GM19351 (cell line): ENCODE measurements at regions not wholly inside any gene's neighbourhood (a gene's known extent, or its start where the extent isn't known, plus 50 kb on each side); places are given as distances from the start of the nearest gene placed in this dataset.

Experiments
- ATAC-seq: cut with Tn5 transposase; IDR thresholded peaks from one replicate; pipeline ENCODE4 v1.9.1; 2021; ENCODE audit warnings: mild to moderate bottlenecking, moderate library complexity; ENCODE audit not compliant: unreplicated experiment

DNA sequence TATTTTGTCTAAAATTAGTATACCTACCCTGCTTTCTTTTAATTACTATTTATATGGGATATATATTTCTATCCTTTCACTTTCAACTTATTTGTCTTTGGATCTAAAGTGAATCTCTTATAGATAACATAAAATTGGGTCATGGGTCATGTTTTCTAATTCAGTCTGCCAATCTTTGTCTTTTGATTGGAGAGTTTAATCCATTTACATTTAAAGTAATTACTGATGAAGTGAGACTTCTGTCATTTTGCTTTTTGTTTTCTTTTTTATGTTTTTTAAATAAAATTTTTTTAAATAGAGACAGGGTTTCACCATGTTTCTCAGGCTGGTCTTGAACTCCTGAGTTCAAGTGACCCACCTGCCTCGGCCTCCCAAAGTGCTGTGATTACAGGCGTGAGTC lies 50.5 kb upstream of the PRDM1 start:
- no peak for ATAC-seq

DNA sequence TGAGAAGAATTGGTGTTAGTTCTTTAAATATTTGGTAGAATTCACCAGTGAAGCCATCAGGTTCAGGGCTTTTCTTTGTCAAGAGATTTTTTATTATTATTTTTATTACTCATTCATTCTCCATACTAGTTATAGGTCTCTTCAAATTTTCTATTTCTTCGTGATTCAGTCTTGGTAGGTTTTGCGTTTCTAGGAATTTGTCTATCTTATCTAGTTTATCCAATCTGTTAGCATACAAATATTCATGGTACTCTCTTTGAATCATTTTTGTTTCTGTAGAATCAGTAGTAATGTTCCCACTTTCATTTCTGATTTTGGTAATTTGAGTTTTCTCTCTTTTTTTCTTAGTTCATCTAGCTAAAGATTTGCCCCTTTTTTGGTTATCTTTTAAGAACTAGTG lies 52.3 kb upstream of the PRDM1 start:
- no peak for ATAC-seq

DNA sequence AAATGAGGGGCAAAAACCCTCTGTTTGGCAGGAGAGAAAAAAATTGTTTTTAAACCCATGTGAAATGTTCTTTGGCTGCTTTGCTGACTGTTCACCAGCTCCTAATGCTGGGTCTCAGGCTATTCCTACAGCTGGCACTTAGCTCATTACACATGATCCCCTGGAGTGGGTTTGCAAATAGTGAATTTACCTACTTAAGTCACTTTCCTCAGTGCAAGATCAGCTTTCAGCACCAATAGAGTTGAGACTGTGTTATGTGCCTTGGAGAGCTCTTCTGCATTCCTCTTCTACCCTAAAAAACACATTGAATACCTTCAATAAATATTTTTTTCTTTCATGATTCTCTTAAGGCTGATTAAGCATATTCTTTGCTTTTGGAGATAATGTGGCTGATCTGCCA lies 58.4 kb upstream of the PRDM1 start:
- ATAC-seq: no peak

DNA sequence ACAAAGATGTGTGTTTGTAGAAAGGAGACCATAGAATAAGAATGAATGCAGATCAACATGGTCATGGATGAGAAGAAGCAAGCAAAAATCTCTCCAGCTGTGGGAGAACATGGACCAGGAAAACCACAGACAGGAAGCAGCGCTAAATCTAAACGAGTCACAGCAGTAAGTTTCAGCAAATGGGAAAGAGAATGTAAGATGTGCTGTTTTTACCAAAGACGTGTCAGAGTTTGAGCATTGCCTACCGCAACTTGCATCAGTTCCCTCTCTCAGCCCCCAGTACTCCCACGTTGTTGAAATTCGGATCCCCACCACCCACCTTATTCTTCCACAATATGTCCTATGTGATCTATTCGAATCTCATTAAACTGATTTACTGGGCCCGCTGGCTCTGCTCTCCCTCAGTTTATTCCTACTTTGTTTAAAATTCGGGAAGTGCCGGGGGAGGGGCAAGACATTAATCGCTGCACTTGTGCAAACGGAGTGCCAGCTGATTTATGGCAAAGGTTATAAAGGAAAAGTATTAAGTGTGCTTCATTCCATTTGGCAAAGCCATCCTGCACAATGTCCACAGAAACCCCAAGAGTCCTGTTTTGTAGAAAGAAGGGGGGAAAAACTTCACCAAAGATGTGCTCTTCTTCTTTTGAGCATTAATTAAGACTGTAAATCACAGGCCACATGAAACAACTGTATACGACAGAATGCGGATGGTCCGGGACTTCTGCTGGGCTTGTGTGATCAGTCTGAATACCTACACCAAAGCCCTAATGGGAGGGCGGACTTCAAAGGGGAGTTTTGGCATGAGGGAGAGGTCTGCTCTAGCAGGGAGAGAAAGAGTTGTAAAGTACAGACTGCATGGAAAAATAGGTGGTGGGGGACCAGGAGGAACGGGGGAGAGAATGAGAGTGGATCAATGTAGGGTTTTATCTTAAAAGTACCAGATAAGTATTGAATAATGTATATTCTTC lies 59.1 kb upstream of the PRDM1 start:
- ATAC-seq: no peak

DNA sequence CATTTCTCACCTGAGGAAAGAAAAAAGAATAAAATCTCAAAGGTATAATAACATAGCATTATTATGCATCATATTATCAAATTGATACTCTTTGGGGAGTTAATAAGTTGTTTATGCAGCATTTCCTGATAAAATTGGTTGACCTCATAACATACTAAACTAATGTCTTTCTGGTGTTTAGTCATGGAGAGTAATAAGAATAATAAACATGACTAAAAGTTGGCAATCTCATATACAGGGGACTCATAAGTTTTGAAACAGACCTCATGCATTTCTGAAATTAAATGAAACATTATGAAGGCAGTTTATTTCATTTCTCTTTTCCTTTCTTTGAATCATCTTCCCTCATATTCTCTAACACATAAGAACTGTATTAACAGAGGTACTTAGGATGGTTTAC lies 60.5 kb upstream of the PRDM1 start:
- no peak for ATAC-seq

DNA sequence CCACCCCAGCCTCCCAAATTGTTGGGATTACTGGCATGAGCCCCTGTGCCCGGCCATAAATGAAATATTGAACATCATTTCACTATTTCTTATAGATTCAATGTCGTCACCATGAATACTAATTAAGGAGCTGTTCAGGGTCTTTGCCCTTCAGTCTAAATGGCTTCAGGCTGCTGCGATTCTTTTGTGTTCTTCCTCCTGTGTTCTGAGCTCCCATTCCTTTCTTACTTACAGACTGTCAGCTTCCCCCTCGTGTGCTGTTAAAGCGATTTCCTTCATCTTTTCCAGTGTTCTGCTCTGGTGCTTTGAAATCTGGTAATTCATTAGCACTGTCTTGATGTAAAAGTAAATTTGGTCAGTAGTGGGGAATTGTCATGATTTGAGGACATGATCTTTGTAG lies 63.3 kb upstream of the PRDM1 start:
- ATAC-seq: no peak

DNA sequence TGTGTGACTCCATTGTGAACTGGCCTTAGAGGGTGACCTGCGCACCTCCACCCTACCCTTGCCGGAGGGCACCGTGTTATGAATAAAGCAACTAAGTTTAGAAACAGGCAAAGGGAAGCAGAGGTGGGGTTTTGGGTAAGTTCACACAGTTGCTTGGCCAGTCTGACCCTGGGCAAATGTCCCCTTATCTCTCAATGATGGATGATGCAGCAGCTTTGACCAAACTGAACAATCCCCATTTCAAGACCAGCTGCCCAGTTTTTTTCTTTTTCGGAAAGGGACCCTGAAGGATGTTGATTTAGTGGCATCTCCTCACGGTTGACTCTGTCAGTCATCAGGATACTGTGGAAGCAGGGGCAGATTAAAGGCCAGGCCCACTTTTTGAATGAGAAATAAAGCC lies 68.7 kb upstream of the PRDM1 start:
- ATAC-seq: no peak

DNA sequence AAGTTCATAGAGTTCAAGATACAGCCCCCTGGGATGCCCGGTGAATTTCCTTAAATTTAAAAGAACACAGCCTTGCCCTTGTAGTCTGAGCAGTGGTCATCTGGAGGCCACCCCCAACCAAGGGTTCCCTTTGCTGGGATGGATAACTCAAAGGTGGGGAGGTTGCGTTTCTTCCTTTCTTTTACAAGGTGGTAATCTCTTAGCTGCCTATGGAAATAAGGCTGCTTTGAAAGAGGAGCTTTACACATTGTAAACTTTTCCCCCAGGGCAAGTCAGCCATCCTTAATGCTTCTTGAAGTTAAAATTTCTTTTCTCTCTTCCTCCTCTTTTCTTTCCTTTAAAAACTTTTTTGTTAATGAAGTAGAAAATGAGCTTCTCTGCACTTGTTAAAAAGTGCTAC lies 71.2 kb upstream of the PRDM1 start:
- no peak for ATAC-seq

DNA sequence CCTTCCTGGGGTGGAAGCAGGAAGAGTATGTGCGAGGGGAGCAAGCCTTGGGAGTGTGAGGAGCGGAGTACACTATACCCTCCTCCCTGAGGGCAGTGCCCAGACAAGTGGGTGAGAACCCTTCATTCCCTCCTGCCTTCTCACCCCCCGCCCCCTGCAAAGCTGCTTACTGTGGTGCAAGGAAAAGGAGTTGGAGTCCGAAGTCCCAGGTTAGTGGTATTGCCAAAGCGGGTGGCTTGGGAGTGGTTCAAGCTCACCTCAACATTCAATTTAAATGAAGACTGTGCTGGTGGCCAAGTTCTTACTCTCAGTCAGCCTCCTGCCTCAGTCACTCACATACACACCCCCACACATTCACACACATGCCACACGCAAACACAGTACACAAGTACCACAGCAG lies 74.7 kb upstream of the PRDM1 start:
- no peak for ATAC-seq

DNA sequence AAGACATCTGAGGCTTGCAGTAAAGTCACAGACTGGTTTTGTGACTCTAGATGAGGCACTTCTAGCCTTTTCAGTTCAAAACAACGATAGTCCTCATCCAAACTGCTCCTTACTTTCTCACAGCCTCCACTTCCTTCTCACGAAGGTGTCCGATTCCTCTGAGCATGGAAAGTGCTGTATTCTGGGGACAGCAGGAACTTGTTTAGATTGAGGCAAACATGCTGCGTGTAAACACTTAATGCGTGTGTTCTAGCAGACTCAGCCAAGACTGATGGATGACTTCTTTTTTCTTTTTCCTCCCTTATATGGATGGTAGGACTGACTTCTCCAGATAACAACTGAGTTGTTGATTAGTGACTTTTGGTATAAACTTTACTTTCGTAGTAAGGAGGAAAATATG lies 80.2 kb upstream of the PRDM1 start:
- ATAC-seq: no peak

DNA sequence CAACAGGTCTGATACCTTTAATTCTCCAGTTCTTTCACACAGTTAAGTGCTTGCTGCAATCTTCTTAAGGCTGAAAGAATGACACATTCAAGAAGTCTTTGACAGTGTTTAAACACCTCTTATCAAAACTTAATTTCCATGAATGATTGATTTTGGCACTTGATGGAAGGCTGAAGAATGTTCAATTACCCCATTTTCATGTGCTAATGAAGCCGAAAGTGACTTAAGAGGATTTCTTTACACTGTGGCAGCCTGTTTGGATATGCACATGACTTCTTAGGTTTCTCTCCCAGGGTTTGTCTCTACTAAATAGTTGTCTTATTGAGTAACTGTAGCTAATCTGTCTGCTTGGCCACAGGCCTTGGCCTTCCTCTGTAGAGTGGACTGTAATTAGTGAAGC lies 81.1 kb upstream of the PRDM1 start:
- ATAC-seq: no peak

DNA sequence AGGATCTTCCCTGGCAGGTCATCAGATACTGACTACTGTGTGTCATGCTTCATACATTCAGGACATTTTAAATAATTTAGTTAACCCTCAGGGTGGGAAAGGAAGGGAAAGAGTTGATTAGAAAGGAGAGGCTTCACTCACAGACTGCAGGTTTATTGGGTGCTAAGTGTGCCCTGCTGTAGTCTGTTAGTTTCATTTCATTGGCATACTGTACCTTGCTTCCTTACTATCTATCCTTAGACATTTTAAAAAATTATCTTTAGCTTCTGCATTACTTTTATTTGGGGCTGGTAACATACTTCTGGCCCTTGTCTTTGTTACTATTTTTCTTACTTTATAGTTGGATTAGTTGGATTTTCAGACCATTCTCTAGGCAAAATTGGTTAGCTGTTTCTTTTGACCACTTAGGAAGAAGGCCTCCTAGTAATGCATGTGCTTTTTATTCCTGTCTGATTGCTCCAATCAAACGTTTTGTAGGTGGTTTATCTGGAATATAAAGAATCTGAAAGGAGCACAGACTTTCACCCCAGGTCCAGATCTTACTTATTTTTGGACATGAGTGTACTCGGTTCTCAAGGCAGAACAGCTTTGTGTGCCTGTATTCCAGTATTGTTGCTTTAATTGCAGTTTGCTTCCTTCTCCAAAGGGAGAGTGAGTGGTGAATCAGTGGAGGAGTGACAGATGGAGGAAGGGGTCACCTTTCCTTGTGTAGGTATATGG lies 82.7 kb upstream of the PRDM1 start:
- no peak for ATAC-seq

DNA sequence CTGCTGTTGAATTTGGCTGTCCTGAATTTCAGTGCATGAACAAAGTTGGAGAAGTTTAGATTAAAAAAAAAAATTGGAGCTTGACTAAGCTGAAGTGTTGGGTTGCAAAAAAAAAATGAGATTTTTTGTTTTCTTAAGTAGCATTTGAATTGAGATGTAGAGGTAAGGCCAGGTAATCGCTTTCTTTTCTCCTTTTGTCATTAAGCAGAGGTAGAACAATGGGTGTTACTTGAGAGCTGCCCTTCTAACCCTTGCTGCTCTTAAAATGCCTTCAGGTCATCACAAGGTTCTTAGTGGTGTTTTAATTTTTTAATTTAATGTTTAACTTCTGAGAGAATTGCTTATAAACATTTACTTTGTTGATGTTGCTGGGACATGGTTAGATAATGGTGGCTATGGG lies 84.1 kb upstream of the PRDM1 start:
- ATAC-seq: no peak

DNA sequence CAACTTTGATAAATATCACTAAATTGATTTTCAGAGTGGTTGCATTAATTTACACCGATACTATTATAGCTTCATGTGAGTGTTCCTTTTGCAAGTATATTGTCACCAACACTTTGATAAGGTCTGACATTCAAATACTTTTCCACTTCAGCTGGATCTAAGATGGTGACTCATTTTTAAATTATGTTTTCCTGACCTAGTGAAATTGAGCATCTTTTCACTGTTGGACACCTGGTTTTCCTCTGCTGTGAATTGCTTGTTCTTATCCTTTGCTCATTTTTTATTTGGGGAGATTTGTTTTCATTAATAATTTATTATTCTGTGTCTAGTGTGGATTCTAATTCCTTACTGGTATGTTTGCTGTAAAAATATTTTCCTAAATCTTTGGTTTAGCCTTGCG lies 85.2 kb upstream of the PRDM1 start:
- ATAC-seq: no peak

DNA sequence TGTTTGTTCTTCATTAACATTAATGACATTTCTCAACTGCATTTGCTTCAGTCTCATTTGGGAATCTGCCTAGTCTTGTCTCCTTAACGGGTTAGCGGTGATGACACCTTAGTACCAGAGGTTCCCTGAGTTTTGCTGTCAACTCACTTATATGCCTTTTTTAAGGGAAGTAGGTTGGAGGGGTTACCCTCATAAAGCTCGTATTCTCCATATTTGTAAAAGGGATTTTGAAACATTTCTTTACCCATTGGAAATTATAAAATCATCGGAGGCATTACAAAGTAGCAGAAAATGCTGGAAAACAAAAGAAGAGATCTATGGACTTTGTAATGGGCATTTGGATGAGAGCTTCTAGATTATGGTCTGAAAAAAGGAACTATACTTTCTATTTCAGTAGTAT lies 88.7 kb upstream of the PRDM1 start:
- ATAC-seq: no peak

DNA sequence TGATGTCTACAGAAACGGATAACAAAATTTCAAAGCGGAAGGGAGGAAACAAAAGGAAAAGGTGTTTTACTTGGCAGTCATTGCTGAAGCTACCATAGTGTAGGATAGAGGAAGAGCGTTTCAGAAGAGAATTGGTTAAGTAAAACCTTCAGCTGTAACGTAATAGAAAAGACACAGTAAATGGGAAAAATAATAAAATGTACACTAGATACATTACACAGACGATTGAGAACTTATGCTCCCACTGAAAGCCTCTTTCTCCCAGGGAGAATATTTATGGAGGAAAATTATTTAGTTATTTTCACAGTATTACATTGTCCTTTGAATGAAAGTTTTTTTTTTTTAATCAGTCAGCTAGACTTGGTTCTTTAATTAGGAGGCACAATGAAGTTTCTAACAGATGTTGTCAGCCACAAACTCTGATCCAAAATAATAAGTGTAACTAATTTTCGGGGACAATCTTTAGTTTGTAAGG lies 90.7 kb upstream of the PRDM1 start:
- no peak for ATAC-seq

DNA sequence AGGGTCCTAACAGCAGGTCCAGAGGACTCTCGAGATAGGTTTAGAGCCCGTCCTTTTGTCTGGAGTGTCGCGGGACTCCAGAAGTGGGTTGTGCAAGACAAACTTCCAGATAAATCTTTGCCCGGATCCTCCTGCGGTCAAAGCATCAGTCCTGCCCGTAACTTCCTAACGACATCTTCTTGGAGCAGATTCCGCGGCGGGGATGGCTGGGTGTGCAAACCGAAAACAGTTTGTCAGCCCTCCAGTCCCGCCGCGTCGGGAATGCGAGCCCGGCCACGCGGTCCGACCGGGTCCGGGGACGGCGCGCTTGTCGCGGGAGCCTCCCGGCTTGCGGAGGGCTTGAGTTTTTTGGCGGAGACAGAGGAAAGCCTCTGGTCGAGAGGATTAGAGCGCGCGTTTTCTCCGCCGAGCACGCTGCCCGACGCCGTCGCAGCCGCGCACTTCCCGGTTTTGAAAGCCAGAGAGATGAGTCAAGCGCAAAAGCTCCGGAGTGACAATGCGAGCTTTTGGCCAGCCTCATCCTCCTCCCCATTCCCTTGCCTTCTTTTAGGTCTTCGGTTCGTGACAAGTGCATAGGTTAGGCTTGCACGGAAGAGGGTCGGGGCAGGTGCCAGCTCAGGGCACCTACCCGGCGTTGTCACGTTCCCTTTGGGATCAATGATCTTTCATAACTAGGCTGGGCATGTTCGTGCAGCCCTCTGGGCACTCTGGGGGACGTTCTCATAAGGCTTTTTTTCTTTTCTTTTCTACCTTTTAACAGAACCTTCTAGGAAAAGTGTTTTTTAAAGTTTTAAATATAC lies 91.3 kb upstream of the PRDM1 start:
- ATAC-seq: no peak

DNA sequence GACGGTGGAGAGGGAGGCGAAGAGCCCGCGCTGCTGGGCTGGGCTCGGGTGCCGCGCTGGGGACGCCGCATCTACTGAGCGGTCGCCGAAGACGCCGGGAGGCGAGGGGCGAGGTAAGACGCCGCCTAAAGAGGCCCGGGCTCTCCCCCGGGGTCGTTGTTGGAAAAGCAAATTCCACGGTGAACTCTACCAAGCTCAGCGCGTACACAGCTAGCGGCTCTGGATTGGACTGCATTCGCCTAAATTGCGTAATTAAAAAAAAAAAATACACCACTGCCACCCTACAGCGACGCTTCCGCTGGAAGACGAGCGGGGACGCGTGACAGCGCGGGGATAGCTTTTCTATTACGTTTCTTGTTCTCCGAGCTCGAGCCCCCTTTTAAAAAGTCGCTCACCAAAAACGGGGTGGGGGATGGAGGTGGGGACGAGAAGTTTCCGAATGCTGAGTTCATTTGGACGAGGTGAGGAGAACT lies 92.0 kb upstream of the PRDM1 start:
- ATAC-seq: no peak

DNA sequence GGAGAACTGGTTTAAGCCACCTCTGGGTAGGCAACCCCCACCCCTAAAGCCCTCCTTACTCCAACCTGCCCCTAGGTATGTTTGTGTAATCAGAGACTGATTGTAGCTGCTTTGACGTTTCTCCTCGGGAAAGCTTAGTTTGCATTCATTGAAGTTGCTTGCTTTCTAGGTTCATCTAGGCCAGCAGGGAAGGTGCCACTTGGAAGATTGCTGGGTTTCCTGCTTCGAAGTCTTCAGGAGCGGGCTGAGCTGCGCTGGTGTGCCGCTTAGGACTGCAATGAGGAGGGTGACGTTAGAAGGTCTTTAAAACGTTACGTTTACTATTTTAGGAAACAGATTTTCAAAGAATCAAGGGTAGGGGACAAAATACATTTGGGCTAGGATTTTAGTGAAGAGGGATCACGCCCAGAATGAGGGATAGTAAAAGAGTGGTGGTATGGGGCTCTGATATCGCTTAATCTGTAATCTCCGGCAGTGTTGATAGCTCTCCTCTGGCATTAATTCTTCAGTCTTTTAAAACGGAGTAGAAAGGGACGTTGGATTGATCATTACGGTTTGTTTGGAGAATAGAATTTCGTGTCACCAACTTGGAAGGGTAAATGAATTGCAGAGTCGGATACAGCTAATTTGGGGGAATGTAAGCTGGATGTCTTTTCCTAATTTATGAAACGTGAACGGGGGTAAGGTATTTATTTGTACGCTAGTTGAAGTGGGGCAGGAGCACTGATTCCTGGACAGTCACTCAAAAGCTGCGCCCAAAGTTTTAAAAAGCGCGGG lies 92.6 kb upstream of the PRDM1 start:
- ATAC-seq: no peak

DNA sequence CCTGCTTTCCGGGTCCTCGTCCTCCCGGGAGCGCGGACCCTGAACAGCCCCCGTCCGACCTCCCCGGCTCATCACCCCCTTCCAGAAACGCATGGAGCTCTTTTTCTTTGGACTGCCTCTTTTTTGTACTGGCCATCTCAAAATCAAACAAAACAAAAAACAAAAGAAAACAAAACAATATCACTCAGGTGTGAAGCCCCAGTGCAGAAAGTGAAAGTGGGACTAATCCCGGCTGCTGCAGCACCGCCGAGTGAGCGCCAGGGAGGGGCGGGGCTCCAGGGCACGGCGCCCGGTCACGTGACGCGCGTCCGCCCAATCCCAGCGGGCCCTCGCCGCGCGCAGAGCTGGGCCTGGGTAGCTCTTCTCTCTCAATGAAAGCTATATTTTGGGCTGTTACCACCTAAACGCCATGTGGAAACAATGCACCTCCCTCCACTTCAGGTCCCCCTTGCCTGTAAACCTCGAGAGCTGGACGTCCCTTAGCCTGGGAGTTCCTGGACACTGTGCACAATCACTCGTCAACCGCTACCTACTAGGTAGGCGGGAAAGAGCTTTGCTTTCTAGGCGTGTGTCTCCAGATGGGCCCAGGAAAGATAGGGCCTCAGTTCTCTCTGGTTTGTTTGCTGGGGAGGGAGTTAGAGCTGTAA lies 93.7 kb upstream of the PRDM1 start:
- peak; percentile 85 for ATAC-seq
